Endothelial cell of hepatic sinusoid (primary cell): ENCODE measurements at regions not wholly inside any gene's neighbourhood (a gene's known extent, or its start where the extent isn't known, plus 50 kb on each side); places are given as distances from the start of the nearest gene placed in this dataset.

Experiments used
- in situ Hi-C: cut with HindIII; loops from 2 replicates; pipeline ENCODE4 v1.10.0; 2017; ENCODE audit warnings: low sequenced_read_pairs

- in situ Hi-C loops: no loop called here
Measured at GRCh38 chr5:24862117-24862516, 217.3 kb upstream of the CDH10 start.

- in situ Hi-C loops: no loop called here
Measured at GRCh38 chr5:24855485-24855884, 210.7 kb upstream of the CDH10 start.

DNA sequence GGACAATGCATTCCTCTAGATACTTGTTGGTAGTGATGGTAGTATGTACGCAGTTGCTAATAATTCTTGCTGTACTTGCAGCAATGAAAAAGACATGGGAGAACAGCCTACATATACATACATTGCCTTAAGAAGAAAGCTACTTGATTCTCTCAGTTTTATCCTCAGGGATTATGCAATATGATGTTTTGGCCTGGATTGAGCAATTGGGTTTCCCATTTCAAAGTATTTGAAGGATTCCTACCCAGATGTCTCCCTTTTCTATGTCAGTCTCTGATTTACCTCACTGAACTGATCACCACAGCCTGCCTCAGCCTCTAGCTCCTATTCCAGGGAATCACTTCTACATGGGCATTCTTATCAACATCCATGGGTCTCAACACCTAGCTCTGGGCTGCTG, 210.1 kb upstream of the CDH10 start:
- in situ Hi-C loops: no loop called here

GRCh38 chr5:24854350-24854749, 209.6 kb upstream of the CDH10 start:
- in situ Hi-C loops: no loop called here

DNA sequence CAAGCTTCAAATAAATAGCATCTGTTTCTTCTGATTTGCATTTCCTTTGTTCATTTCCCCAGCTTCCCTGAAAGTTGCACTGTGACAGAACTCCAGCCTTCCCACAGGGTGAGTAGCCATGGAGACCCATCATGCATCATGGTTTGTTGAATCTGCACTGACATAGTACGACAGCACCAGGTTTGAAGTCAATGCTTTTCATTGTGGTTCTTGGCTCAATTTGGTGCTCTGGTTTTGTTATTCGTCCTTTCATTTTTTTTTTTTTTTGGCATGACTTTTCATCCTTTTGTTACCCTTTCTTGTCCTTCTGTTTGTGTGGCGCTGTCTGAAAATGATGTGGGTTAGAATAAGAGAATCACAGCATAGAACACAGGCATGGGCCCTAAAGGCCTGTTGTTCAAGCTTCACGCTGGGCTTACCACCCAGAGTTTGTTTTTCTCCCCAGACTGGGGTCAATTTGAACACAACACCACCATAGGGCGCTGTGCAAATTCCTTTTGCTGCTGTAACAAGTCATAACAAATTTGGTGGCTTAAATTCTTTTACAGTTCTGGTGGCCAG, 206.2 kb upstream of the CDH10 start:
- in situ Hi-C loops: no loop called here

GRCh38 chr5:24849210-24849609, 204.4 kb upstream of the CDH10 start:
- in situ Hi-C loops: no loop called here

- in situ Hi-C loops: no loop called here
Measured at GRCh38 chr5:24831989-24832388, 187.2 kb upstream of the CDH10 start.

- in situ Hi-C loops: no loop called here
Measured at GRCh38 chr5:24823625-24824024, 178.8 kb upstream of the CDH10 start.

GRCh38 chr5:24819841-24820240, 175.1 kb upstream of the CDH10 start:
- in situ Hi-C loops: no loop called here

DNA sequence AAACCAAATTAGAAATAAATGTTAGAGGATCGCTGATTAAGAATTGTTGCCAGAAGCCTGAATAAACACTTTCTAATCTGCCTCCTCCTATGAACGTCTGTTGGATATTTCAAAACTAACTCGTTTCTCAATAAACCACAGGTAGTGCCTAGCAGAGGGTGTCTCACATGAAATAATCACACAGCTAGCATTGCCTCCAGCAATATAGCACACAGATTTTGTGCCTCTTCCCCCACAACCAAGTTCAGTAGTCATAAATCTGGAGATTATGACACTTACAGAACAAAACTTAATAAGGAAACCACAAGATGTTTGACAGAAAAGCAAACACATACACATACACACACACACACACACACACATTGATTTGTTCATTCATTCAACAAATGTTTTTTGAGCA, 173.2 kb upstream of the CDH10 start:
- in situ Hi-C loops: no loop called here

GRCh38 chr5:24816206-24816605, 171.4 kb upstream of the CDH10 start:
- in situ Hi-C loops: no loop called here

DNA sequence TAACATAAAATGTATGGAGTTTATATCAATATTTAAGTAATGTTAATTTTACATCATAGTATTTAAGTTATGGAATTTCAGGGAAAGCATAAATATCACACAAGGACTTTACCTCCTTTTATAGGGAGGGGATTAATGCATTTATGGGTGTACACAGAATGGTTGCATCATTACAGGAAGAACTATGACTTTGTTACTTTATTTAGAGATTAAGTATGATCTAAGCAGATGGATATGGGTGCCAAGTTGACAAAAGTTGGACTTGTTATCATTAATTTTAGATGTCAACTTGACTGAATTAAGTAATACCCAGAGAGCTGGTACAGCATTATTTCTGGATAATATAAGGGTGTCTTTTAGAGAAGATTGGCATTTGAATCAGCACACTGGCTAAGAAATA, 160.5 kb upstream of the CDH10 start:
- in situ Hi-C loops: no loop called here

DNA sequence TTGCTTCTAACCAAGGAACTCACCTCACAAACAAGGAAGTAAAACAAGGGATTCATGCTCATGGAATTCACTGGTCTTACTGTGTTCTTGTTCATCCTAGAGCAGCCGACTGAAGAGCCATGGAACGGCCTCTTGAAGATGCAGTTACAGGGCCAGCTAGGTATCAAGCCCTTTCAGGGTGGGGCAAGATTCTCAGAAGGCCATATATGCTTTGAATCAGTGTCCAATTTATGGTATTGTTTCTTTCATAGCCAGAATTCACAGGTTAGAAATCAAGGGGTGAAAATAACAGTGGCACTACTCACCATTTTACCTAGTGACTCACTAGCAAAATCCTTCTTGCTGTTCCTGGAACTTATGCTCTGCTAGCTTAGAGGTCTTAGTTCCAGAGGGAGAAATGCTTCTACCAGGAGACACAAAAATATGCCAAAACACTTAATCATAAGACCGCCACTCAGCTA, 159.5 kb upstream of the CDH10 start:
- in situ Hi-C loops: no loop called here

GRCh38 chr5:24791326-24791725, 146.5 kb upstream of the CDH10 start:
- in situ Hi-C loops: no loop called here

DNA sequence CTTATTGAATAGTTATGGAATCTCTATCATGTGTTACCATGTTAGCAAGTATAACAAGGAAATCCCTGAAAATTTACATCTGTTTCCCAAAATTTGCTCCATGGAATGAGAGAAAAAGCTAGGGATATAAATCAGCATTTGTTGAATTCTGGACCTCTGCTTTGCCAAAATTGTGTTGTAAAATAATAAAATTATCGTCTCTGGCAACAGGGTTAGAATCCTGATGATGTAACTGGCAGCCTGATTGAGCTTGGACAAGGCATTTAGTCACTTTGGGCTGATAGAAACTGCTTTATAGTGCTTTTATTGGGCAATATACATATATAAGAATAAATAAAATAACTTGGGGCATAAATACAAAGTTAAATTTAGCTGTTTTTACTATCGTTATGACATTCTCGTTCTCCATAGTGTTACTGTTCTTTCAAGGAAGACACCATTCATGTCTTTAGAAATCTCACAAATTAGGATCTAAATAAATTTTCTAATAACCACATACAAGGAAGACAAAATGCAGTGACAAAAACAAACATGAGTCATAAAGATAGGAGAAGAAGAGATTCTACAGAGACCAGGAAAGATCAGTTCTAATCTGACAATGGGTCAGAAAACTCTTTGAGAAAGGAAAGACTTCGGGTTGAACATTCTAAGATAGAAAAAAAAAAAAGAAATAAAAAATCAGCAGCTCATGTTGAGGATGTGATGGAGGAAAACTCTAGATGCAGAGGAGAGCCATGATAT, 145.0 kb upstream of the CDH10 start:
- in situ Hi-C loops: no loop called here

- in situ Hi-C loops: no loop called here
Measured at GRCh38 chr5:24788829-24789514, 144.2 kb upstream of the CDH10 start.

- in situ Hi-C loops: no loop called here
Measured at GRCh38 chr5:24786108-24786507, 141.3 kb upstream of the CDH10 start.

- in situ Hi-C loops: no loop called here
Measured at GRCh38 chr5:24783596-24783995, 138.8 kb upstream of the CDH10 start.

DNA sequence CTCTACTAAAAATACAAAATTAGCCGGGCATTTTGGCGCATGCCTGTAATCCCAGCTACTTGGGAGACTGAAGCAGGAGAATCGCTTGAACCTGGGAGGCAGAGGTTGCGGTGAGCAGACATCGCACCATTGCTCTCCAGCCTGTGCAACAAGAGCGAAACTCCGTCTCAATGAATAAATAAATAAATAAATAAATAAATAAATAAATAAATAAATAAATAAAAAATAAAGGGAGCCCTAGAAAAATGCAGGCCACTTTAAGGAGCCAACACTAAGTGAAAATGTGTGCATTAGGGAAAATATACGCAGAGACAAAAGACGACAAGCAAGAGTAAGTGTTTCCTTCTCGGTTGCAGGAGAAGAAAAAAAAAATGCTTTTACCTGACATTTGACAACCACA, 132.6 kb upstream of the CDH10 start:
- in situ Hi-C loops: no loop called here

- in situ Hi-C loops: no loop called here
Measured at GRCh38 chr5:24773261-24773660, 128.5 kb upstream of the CDH10 start.

- in situ Hi-C loops: no loop called here
Measured at GRCh38 chr5:24767086-24767485, 122.3 kb upstream of the CDH10 start.

- in situ Hi-C loops: no loop called here
Measured at GRCh38 chr5:24765219-24765618, 120.4 kb upstream of the CDH10 start.
